GM12892 (cell line): ENCODE measurements at regions not wholly inside any gene's neighbourhood (a gene's known extent, or its start where the extent isn't known, plus 50 kb on each side); places are given as distances from the start of the nearest gene placed in this dataset.

ENCODE experiments used
- DNase-seq: peaks from one replicate; pipeline ENCODE4 v3.0.0; 2011; ENCODE audit not compliant: insufficient read length
- FAIRE-seq: peaks from 2 replicates; lab custom pipeline; 2011; peaks lifted over from hg19 to GRCh38; lab: Jason Lieb, UNC
- POLR2A ChIP-seq: IDR thresholded peaks from 2 replicates; pipeline ENCODE4 v1.6.1; 2011; ENCODE audit warnings: low read depth, low read length, control low read depth
- POLR2AphosphoS5 ChIP-seq: IDR thresholded peaks from 2 replicates; pipeline ENCODE4 v1.6.1; 2011; ENCODE audit warnings: low read depth, low read length, control low read depth
- TAF1 ChIP-seq: IDR thresholded peaks from 2 replicates; pipeline ENCODE4 v1.6.1; 2011; ENCODE audit warnings: low read depth, mild to moderate bottlenecking, control low read depth, low read length, borderline replicate concordance

DNA sequence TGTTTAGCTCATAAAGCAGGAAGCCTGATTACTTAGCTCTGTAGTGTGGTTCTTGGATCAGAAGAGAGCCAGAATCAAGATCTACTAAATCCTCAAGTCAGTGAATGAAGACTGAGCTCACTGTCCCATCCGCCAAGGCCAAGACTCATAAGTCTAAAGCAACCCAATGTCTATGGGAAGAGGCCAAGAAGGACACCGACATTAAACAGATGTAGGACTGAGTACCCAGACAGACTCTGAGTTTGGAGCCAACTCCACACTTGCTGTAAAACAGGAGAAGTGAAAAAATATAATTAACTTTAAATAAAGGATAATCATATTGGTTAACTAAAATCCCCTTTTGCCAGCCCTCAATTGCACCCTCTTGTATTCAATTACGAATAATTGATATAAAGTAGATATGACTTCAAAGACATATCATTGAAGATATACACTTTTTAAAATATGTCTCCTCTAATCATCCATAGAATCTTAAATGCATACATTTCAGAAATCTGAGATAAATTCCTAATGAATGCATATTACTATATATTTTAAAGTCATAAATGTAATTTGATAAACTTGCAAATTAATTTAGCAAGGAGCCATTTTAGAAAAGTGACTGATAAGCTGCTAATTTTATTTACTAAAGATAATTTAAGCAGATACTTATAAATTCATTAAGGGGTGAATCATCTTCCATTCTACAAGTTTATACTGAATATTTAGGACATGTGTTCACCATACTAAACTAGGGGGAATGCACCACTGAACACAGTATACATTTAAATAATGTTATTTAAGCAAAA is 617.0 kb upstream of the ARID1B start:
- no peak for DNase-seq
- FAIRE-seq = no peak
- TF ChIP-seq TAF1 (no peak), POLR2A (no peak), POLR2AphosphoS5 (no peak)

DNA sequence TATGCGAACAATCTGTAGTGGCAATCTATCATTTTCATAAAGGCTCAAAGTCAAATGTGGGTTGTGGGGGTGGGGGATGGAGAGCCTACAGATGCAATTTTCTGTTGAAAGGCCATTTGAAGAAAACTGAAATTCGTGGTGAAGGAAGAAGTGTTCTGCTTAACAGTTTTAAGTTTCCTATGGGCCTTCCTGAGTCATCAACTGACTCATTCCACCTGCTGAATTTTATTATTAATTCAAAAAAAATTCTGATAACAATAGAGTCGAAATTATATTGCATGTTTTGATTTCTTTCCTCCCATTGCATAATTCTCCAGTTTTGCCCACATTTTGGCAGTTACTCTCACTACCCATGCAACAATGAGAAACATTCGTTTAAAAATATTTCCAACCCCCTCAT is 622.3 kb upstream of the ARID1B start:
- TF ChIP-seq POLR2AphosphoS5 (no peak), TAF1 (no peak), POLR2A (no peak)
- no peak for DNase-seq
- no peak for FAIRE-seq

DNA sequence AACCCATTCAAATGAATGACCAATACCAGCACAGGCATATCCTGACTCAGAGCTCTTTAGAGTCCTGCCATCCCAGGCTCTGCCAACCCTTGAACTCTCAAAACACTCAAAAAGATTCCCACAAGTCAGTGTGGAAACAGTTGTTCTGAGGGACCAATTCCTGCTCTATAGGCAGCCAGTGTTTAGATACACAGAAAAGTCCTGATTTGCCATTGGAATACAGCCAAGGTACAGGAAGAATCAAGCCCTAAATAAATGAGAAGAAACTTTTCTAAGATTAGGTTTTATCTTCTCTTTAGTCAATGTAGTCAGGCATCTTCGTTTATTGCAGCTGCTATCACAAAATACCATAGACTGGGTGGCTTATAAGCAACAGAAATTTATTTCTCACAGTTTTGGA is 626.8 kb upstream of the ARID1B start:
- TF ChIP-seq POLR2AphosphoS5 (no peak), POLR2A (no peak)
- FAIRE-seq (no peak), DNase-seq (no peak)

DNA sequence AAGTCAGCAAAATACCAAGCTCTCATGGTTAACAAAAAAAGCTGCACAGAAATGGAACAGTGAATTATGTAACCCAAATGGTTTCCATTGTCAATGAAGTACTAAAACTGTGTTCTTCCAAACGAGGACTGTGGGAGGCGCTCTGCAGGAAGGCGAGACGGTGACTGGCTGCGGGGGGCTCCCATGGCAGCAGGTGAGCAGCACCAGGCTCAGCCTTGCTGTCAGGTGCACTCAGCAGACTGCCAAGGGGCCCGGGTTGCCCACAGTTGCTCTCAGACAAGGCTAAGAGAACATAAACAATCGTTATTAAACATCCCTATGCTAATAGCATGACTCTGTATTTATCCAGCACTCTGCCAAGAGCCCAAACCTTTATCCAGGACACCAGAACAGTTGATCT is 630.3 kb upstream of the ARID1B start:
- DNase-seq = no peak
- TF ChIP-seq TAF1 = no peak
- no peak for TF ChIP-seq POLR2AphosphoS5
- no peak for TF ChIP-seq POLR2A
- no peak for FAIRE-seq

DNA sequence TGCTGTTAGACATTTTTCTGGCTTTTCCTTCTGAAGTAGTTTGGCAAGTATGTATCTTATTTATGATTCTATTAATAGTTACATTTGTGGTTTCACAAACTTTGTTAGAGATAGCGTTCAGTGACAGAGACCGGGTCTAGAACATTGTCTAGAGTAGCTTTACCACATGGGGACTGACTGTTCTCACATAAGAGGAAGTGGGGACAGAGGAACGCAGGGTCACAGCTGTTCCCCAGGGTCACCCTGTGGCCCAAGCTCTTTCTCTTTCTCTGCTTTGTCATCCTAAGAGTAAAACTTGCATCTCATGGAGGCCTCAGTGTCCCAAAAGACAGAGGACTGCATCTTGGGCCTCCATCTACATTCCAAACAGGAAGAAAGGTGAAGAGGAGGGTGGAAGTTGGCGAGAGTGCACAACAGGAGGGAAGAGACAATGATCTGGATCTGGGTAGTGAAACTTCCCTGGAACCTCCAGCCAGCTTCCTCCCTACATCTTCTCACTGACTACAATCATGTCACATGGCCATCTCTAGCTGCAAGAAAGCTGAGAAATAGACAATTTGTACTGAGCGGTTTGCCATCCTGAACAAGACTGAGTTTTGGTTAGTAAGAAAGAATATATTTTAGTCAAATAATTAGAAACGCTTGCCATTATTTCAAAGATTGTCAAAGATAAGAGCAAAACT is 645.8 kb upstream of the ARID1B start:
- FAIRE-seq (peak; percentile 56), DNase-seq (no peak)
- TF ChIP-seq POLR2A (no peak), POLR2AphosphoS5 (no peak), TAF1 (no peak)

DNA sequence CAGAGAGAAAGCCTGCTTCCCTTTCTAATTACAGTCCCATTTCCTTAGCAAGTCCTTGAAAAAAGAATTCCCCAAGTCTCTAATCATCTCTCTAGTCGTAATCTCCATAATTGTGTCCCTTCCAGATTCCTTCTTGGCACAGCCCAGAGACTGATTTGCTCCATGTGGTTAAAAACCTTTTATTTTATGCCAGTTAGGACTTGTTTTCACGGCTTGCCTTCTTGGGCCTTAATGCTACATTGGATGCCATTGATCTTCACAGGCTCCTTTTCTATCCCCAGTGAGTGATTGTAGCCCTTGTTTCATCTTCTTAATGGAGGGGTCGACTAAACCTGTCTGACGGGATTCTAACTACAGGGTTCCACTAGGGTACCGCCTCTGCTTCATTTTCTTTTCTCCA is 650.6 kb upstream of the ARID1B start:
- FAIRE-seq = no peak
- DNase-seq = no peak
- TF ChIP-seq POLR2A (no peak), POLR2AphosphoS5 (no peak), TAF1 (no peak)

DNA sequence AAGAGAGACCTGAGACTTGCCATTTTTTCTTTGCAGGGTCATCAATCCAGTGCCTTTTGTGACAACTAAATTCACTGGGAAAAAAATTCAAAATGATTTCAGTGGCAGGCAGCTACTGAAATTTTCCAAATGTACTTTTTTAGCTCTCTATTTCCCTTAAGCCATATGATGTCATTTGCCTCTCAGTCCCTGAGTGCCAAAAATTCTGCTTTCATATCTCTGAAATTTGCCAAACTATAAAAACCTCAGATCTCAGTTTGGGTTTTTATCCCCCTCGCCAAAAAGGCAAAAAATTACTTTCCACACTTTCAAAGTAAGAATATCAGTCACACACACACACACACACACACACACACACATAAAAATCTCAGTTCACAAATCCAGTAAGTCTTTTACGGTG is 651.3 kb upstream of the ARID1B start:
- DNase-seq = no peak
- FAIRE-seq = no peak
- TF ChIP-seq TAF1 (no peak), POLR2AphosphoS5 (no peak), POLR2A (no peak)

DNA sequence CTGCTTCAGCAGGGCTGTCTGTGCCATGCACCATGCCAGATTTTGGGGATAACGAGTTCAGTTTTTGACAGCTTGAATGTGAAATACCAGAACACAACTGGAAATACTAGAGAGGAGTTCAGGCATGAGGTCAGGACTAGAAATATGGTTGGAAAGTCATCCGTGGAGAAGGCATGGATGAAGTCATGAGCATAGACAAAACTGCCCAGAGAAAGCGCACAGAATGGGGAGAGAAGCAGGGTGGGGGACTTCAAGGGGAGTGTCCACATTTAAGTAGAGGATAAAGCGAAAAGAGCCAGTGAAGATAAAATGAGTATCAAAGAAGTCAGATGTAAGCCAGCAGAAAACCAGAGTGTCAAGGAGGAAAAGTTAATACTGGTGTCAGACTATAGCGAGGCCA is 653.4 kb upstream of the ARID1B start:
- TF ChIP-seq TAF1 = no peak
- no peak for TF ChIP-seq POLR2A
- TF ChIP-seq POLR2AphosphoS5 = no peak
- FAIRE-seq = no peak
- no peak for DNase-seq

DNA sequence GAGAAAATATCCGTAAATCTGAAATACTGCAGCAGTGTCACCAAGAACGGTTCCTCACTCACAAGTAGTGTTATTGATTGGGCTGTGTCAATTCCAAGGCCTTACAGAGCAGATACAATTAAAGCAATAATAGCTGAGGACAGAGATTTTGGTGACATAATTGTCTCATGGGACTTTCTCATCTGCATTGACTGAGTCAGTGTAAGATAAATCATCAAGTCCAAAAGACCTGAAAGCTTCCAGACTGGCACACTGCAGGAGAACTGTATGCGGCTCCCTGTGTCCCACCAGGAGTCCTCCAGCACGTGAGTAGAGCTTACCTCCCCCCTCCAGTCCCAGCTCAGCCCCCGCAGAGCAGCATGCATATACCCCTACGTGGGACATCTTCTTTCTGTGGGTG is 655.2 kb upstream of the ARID1B start:
- FAIRE-seq (no peak), DNase-seq (no peak)
- no peak for TF ChIP-seq POLR2A
- TF ChIP-seq POLR2AphosphoS5 = no peak
- TF ChIP-seq TAF1 = no peak

DNA sequence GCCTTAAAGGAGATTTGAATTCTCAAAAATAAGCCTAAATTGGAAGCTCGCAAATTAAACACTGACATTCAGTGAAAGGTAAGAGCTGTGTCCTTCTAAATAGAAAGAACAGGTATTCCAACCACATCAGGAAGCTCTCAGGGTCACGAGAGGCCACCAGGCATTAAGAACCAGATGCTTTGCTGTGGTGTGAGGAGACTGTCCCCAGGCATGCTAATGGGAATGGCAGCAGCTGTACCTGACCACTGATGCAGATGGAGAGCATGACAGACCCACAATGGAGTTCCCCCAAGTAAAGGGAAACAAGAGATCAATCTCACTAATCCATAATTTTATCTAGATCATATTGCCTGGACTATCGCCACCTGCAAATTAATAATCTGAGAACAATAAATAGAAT is 658.9 kb upstream of the NOX3 start:
- DNase-seq = no peak
- no peak for TF ChIP-seq POLR2A
- no peak for TF ChIP-seq POLR2AphosphoS5
- TF ChIP-seq TAF1 = no peak
- FAIRE-seq = no peak

DNA sequence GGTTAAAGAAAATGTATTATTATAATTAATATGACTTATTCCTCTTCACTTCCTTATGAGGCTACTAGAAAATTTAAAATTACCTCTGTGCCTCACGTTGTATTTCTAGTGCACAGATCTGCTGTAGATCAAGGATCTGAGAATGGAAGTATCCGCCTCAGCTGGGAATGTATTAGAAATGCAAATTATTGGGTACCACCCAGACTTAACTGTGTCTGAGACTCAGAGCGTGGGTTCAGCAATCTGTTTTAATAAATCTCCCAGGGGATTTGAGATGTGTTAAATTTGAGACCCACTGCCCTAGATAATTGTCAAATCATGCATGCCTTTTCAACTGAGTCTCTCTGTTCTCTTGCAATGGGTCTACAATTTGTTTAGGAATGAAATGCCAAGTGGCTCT is 658.0 kb upstream of the NOX3 start:
- DNase-seq (no peak), FAIRE-seq (no peak)
- TF ChIP-seq TAF1 = no peak
- TF ChIP-seq POLR2AphosphoS5 = no peak
- no peak for TF ChIP-seq POLR2A

DNA sequence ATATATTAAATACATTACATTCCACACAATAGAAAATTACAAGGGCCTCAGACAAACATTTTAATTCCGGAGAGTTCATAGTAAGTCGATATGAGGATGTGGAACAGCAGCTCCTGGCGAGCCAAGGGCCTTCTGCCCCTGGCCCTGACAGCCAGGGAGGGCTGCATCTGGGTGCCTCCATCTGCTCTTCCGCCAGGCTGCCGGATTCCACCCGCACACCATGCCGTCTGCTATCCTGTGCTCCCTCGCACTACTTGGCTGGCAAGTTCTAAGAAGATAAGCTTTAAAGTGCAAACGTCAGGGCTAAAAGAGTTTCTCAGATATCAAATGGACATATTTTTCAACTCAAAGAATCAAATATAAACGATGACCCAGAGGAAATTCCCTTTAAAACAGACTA is 656.3 kb upstream of the NOX3 start:
- no peak for FAIRE-seq

More for the DNA sequence above, 656.3 kb upstream of the NOX3 start:
- no peak for DNase-seq
- TF ChIP-seq POLR2AphosphoS5 (no peak), POLR2A (no peak), TAF1 (no peak)
